HG03439 (cell line): ENCODE measurements at regions not wholly inside any gene's neighbourhood (a gene's known extent, or its start where the extent isn't known, plus 50 kb on each side); places are given as distances from the start of the nearest gene placed in this dataset.
"Not testable (repeated sequence)": the region's sequence is repeated elsewhere in the genome, so short reads cannot be mapped to it uniquely, and the experiment has no call there.

Source experiments
- ATAC-seq: cut with Tn5 transposase; IDR thresholded peaks from one replicate; pipeline ENCODE4 v1.9.1; 2021; ENCODE audit warnings: mild to moderate bottlenecking, moderate library complexity; ENCODE audit not compliant: unreplicated experiment

DNA sequence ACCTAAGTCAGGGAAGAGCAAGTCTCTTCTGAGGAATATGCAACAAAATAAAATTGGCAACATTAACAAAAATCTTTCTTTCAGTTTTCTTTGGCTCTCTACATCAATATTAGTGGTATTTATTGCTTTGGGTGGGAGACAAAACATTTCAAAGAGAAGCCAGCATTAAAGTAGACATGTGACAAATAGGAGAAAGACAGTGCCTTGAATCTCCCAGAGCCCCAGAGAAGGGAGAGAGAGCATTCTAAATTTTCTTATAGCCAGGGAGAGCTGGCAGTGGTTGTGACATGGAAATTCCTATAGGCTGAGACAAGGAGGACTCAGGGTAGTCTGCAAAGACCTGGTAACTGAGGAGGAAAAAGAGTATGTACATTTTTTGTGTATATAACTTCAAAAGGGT, 79.4 kb upstream of the NREP start:
- no peak for ATAC-seq

DNA sequence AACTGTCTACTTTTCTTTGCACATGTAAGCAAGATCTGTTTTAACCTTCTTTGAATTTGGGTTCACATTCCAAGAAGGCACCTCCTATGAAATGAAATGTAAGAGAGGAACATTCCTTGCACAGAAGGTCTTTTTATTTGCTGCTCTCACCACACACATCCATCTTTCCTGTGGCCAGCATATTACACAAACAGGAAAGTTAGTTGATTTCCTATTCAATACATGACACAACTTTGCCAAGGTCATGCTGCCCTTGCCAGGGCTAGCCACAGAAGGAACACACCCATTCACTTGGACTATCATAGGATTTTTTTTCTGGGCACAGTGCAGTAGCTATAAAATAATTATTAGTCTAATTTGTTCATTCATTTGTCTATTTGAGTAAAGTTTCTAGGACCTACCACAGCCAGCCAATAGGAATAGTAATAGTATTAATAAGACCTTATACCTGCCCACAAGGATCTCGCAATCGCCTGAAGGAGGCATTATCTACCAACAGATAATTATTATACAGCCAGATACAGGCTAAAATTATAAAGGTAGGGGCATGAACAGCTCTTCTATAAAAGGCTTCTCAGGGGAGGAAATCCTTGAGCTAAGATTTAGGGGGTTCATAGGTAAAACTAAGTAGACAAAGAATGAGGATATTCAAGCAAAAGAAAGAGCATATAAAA, 78.1 kb upstream of the NREP start:
- ATAC-seq, result no peak

DNA sequence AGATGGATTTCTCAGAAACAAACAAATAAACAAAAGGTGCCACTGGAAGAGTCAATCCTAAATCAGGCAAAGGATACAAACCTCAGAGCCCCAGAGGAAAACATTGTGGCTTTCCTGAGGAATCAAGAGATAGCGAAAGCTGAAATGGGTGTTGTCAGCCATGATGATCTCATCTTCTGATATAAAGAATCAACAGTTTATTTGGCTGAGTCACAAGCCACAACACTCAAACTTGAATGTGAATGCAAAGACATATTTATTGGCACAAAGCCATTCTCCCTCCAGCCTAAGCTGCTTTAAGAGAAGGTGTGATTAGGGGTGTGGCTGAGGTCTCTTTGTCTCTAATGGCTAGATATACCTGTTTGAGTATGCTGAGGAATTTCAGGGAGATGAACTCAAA, 73.3 kb upstream of the NREP start:
- ATAC-seq, result no peak

DNA sequence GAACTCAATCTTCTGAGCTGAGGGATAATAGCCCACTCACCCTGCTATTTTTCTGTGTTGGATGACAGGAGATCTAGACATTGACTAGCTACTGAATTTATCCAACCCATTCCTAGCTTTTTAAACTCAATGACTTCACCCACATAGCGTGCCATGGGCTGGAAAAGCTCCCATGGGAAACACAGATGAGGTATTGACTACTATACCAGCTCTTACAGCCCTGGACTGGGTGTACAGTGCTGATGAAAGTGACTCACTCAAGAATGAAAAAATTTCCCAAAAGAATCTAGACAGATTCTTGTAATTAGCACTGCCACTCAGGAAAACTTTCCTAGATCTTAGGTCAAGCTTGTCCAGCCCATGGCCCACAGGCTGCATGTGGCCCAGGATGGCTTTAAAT, 72.7 kb upstream of the NREP start:
- no peak for ATAC-seq

DNA sequence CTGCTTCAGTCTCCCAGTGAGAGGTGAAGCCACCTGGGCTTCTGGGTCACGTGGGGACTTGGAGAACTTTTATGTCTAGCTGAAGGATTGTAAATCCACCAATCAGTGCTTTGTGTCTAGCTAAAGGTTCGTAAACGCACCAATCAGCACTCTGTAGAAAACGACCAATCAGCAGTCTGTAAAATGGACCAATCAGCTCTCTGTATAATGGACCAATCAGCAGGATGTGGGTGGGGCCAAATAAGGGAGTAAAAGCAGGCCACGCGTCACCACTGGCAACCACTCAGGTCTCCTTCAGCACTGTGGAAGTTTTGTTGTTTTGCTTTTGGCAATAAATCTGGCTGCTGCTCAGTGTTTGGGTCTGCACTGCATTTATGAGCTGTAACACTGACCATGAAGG, 69.1 kb upstream of the NREP start:
- ATAC-seq, result no peak

DNA sequence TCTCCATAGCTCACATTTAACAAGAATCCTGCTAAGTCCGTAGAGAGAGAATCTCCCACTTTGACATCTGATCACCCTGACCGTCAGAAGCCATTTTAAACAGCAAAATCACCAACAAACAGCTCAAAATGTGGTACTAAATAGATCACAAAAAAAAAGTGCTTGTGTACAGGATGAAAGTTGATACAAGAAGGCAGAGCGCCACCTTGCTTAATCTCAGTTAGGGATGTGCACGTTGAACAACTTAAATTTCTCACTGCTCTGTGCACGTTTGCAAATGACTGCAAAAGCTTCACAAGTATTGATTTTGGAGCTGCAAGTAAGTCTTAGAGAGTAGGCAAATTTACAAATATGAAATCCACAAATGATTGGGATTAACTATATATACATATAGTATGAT, 63.1 kb upstream of the NREP start:
- ATAC-seq, result no peak

DNA sequence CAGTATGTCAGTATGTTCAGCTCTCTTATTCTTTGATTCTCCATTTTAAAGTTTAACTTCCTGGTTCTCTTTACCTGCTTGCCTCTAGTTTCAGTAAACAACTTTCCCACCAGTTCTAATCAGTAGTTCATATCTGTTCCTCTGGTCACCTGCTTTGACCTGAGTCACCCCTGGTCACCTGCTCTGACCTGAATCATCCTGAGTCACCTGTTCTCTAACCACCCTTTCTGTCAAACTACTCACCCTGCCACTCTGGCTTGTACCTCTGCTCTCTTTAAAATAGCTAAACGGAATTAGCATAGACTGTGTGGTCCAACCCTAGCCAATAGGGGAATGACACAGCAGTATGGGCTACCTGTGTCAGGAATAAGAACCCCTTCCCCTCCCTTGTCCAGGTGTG, 62.0 kb upstream of the NREP start:
- ATAC-seq, result not testable (repeated sequence)

DNA sequence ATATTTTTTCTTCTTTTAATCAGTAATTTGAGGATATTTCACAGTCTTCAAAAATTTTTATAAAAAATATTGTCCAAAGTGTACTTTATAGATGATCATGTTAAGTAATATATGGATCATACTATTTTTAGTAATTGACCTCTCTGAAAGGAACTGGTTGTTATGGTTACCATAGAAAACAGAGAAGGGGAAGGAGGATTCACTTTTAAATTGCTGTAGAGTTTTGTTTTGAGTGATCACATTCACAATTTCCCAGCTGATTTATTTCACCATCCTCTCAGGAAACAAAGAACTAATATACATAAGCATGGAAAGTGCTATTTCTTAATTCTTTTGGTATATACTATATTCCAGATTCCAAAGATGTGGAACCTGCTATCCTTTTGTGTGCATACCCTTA, 56.5 kb upstream of the NREP start:
- no peak for ATAC-seq

DNA sequence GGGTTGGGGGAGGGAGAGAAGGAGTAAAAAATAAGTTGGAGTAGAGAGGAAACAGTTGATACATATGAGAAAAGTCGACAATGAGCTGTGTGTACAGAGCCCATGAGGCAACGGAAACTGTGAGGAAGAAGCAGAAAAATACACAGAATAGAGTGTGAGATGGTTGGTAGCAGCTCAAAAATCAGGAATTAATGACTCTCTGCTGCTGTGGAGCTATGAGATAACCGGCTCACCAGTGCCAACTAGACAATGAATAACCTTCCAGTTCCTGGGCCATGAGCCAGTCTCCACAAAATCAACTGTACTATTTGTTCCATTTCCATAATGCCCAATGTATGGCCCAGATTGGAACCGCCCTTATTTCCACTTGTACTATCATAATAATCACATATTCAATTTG, 53.1 kb upstream of the NREP start:
- no peak for ATAC-seq
